ENCODE measurements at regions not wholly inside any gene's neighbourhood (a gene's known extent, or its start where the extent isn't known, plus 50 kb on each side); places are given as distances from the start of the nearest gene placed in this dataset.
"Not testable (repeated sequence)": the region's sequence is repeated elsewhere in the genome, so short reads cannot be mapped to it uniquely, and the experiment has no call there.

DNA sequence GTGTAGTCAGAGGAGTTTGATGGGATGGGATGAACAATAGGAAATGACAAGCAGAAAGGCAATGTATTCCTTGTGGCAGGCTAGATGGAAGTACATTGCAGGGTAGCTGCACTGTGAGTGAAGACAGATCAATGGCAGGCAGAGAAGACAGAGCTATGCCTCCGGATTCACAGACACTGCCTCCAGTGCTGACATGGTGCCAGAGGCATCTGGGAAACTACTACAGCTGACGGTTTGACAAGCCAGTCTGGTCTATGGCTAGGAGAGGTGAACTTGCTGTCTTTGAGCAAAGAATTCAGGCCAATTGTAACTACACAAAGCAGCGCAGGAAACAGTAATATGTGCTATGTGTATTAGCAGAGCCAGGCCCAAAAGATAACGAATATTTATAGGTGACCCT is 193.5 kb downstream of the DIO2 start:
- Histone ChIP-seq H3K9me3 (no peaks in the 10 kb centered on the region), H3K4me1 (no peaks in the 10 kb centered on the region), H3K4me2 (no peak overlapping the region), H3K27ac (no peak overlapping the region), H3K4me3 (no peak overlapping the region)
- TF ChIP-seq HOXA7 (CRISPR knock-in tag; IDR thresholded peaks at IDR 0.05) (no peak), EP300 (IDR thresholded peaks at IDR 0.05) (no peak), HOXB13 (CRISPR knock-in tag; IDR thresholded peaks at IDR 0.05; ENCODE audit: low read depth) (no peak), CBX2 (IDR thresholded peaks at IDR 0.05; ENCODE audit: borderline replicate concordance, low read depth) (no peak), EHMT2 (IDR thresholded peaks at IDR 0.05; ENCODE audit: low read depth) (no peak), RFX5 (IDR thresholded peaks at IDR 0.05) (no peak), SREBF2 (IDR thresholded peaks at IDR 0.05) (no peak), NR3C1 (IDR thresholded peaks at IDR 0.05) (no peak), FOXS1 (CRISPR knock-in tag; IDR thresholded peaks at IDR 0.05) (no peak)
- TF ChIP-seq, protein P1, sequence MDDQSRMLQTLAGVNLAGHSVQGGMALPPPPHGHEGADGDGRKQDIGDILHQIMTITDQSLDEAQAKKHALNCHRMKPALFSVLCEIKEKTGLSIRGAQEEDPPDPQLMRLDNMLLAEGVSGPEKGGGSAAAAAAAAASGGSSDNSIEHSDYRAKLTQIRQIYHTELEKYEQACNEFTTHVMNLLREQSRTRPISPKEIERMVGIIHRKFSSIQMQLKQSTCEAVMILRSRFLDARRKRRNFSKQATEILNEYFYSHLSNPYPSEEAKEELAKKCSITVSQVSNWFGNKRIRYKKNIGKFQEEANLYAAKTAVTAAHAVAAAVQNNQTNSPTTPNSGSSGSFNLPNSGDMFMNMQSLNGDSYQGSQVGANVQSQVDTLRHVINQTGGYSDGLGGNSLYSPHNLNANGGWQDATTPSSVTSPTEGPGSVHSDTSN (IDR thresholded peaks at IDR 0.05): no peak
- TF ChIP-seq, protein P2, sequence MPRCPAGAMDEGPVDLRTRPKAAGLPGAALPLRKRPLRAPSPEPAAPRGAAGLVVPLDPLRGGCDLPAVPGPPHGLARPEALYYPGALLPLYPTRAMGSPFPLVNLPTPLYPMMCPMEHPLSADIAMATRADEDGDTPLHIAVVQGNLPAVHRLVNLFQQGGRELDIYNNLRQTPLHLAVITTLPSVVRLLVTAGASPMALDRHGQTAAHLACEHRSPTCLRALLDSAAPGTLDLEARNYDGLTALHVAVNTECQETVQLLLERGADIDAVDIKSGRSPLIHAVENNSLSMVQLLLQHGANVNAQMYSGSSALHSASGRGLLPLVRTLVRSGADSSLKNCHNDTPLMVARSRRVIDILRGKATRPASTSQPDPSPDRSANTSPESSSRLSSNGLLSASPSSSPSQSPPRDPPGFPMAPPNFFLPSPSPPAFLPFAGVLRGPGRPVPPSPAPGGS (IDR thresholded peaks at IDR 0.05): no peak
- TF ChIP-seq, protein P3, sequence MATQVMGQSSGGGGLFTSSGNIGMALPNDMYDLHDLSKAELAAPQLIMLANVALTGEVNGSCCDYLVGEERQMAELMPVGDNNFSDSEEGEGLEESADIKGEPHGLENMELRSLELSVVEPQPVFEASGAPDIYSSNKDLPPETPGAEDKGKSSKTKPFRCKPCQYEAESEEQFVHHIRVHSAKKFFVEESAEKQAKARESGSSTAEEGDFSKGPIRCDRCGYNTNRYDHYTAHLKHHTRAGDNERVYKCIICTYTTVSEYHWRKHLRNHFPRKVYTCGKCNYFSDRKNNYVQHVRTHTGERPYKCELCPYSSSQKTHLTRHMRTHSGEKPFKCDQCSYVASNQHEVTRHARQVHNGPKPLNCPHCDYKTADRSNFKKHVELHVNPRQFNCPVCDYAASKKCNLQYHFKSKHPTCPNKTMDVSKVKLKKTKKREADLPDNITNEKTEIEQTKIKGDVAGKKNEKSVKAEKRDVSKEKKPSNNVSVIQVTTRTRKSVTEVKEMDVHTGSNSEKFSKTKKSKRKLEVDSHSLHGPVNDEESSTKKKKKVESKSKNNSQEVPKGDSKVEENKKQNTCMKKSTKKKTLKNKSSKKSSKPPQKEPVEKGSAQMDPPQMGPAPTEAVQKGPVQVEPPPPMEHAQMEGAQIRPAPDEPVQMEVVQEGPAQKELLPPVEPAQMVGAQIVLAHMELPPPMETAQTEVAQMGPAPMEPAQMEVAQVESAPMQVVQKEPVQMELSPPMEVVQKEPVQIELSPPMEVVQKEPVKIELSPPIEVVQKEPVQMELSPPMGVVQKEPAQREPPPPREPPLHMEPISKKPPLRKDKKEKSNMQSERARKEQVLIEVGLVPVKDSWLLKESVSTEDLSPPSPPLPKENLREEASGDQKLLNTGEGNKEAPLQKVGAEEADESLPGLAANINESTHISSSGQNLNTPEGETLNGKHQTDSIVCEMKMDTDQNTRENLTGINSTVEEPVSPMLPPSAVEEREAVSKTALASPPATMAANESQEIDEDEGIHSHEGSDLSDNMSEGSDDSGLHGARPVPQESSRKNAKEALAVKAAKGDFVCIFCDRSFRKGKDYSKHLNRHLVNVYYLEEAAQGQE (IDR thresholded peaks at IDR 0.05): no peak
- POLR2A ChIA-PET: no interaction called here
- no peak for ATAC-seq
- no peak for DNase-seq (ENCODE audit: low read depth in 1 of 2, low spot score in 1 of 2)
- no peak for FAIRE-seq
- 30% methylated on average over 4 of the region's 4 CpGs for WGBS (ENCODE audit: missing lambda C conversion rate)
- CTCF ChIA-PET: no interaction called here

DNA sequence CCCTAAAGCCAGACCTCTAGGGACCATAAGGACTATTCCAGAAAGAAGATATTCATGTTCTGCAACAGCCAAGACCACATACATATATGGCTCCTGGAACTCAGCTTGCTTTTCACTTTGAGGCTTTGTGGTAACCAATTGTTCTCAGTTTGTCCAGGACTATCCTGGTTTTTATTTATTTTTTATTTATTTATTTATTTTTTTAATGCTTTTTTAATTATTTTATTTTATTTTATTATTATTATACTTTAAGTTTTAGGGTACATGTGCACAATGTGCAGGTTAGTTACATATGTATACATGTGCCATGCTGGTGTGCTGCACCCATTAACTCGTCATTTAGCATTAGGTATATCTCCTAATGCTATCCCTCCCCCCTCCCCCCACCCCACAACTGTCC is 201.1 kb downstream of the DIO2 start:
- H3K9me3 ChIP-seq; POLR2A ChIA-PET; FAIRE-seq; H3K4me1 ChIP-seq; H3K4me2 ChIP-seq; ATAC-seq; CTCF ChIA-PET; DNase-seq (ENCODE audit: low read depth in 1 of 2, low spot score in 1 of 2); H3K4me3 ChIP-seq; H3K27ac ChIP-seq: not testable (repeated sequence)
- WGBS (ENCODE audit: missing lambda C conversion rate): no CpG with 5 or more reads among the region's 1 CpG

DNA sequence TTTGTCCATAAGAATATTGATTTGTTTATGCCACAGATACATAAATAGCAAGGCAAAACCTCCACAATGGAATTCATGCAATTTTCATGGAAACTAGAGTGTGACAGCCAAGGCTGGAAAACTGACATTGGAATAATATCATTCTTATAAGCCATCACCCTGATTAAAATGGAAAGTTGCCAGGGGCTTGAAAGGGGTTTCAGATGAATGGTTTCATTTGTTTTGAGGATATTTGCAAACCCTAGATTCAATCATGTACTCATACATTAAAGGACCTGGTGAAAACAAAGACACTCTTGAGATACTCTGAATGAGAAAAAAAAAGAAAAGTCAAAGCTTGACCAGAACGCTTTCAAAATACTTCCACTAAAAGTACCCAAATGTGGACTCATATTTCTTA is 205.7 kb downstream of the DIO2 start:
- Histone ChIP-seq H3K9me3 (no peaks in the 10 kb centered on the region), H3K27ac (no peak overlapping the region), H3K4me1 (peaks cover 16% of the 10 kb centered on the region), H3K4me2 (no peak overlapping the region), H3K4me3 (no peak overlapping the region)
- FAIRE-seq (no peak), DNase-seq (ENCODE audit: low read depth in 1 of 2, low spot score in 1 of 2) (no peak), ATAC-seq (no peak)
- ChIA-PET POLR2A (no interaction called here), CTCF (no interaction called here)
- WGBS (ENCODE audit: missing lambda C conversion rate): 38% methylated on average over 1 of the region's 1 CpG
- TF ChIP-seq ESRRA (IDR thresholded peaks at IDR 0.05; ENCODE audit: borderline replicate concordance, low read length): no peak
- TF ChIP-seq EHF (CRISPR knock-in tag; IDR thresholded peaks at IDR 0.05): no peak
- no peak for TF ChIP-seq CBX2 (IDR thresholded peaks at IDR 0.05; ENCODE audit: borderline replicate concordance, low read depth)

DNA sequence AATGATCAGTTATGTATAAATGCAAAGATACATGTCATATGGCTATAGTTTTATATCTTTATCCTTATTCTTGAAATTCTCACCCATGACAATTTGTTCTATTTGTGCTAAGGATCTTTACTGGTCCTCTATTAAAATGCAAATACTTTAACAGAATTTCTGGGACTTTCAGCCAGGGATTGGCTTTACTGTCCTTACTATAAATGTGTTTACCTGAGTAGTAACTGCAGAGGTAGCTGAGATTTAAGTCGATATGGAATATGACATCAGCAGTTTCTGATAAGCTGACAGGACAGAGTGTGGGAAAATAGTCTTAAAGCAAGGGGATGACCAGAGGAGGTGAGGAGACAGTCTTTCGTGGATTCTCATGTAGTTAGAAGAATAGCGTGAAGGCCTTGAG is 206.4 kb downstream of the DIO2 start:
- DNase-seq (ENCODE audit: low read depth in 1 of 2, low spot score in 1 of 2) (no peak), FAIRE-seq (peak; percentile 43), ATAC-seq (no peak)
- no peak overlapping the region for H3K4me2 ChIP-seq
- no peak overlapping the region for H3K27ac ChIP-seq
- H3K4me1 ChIP-seq: peaks cover 16% of the 10 kb centered on the region
- ChIA-PET CTCF (no interaction called here), POLR2A (no interaction called here)
- WGBS (ENCODE audit: missing lambda C conversion rate): 50% methylated on average over 3 of the region's 3 CpGs
- no peaks in the 10 kb centered on the region for H3K9me3 ChIP-seq
- no peak overlapping the region for H3K4me3 ChIP-seq
- TF ChIP-seq JUN (IDR thresholded peaks at IDR 0.05) (no peak), NPAS2 (CRISPR knock-in tag; IDR thresholded peaks at IDR 0.05; ENCODE audit: borderline replicate concordance) (no peak), POLR2A (IDR thresholded peaks at IDR 0.05; ENCODE audit: low read length) (no peak), ZSCAN20 (CRISPR knock-in tag; IDR thresholded peaks at IDR 0.05) (no peak), HOXB13 (CRISPR knock-in tag; IDR thresholded peaks at IDR 0.05; ENCODE audit: low read depth) (no peak), RFX5 (IDR thresholded peaks at IDR 0.05) (no peak), RCOR1 (IDR thresholded peaks at IDR 0.05; ENCODE audit: low read depth, low read length) (no peak)
- TF ChIP-seq, protein P3 (IDR thresholded peaks at IDR 0.05): no peak
- TF ChIP-seq, protein P4, sequence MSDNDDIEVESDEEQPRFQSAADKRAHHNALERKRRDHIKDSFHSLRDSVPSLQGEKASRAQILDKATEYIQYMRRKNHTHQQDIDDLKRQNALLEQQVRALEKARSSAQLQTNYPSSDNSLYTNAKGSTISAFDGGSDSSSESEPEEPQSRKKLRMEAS (IDR thresholded peaks at IDR 0.05): no peak
- TF ChIP-seq, protein P5, sequence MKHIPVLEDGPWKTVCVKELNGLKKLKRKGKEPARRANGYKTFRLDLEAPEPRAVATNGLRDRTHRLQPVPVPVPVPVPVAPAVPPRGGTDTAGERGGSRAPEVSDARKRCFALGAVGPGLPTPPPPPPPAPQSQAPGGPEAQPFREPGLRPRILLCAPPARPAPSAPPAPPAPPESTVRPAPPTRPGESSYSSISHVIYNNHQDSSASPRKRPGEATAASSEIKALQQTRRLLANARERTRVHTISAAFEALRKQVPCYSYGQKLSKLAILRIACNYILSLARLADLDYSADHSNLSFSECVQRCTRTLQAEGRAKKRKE (CRISPR knock-in tag; IDR thresholded peaks at IDR 0.05; ENCODE audit: low read depth): no peak

Data from A549 (cell line).